AG10803 (cell line): ENCODE measurements at regions not wholly inside any gene's neighbourhood (a gene's known extent, or its start where the extent isn't known, plus 50 kb on each side); places are given as distances from the start of the nearest gene placed in this dataset.

Source experiments
- DNase-seq: peaks from one replicate; pipeline ENCODE4 v3.0.0; 2010; ENCODE audit warnings: low read depth
- H3K4me3 ChIP-seq: 2 replicates; pipeline ENCODE4 v1.5.1; 2011; ENCODE audit warnings: mild to moderate bottlenecking, low read length, control low read depth
- TF ChIP-seq, protein P1 (sequence below): conservative IDR thresholded peaks from 2 replicates; pipeline ENCODE4 v1.5.1; 2011; ENCODE audit warnings: mild to moderate bottlenecking, low read length, control low read depth, inconsistent platforms

DNA sequence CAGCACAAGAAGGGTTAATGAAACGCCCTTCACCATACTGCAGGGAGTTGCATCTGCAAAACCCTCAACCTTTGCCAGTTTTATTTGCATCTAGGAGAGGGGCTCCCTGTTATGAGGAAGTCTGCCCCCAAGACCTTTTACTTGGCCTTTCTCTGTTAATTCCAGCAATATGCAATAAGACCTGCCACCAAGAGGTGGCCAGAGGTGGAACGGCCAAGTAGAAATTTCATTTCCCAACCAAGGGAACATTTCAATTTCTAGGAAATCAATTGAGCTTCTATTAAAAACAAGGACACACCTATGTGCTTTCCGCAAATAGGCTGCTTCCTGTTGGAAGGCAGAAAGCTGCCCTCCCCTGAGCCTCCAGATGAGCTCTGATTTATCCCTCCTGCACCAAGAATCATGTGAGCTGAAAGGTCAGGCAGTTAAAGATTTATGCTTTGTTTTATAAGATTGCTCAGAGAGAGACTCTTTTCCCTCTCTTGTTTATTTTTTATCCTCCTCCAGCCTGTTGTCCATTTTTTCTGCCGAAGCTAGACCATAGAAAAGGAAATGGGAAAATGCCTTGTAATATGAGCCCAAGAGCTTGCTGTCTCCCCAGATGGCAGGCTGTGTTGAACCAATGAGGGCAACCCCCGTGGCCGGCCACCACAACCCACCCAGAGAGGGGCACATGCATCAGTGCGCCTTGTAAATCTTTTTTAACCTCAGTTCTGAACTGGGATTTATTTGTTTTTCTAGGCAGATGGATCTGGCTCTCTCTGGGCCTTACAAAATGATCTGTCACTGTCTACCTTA lies 572.8 kb downstream of the TLE1 start:
- no peak overlapping the region for H3K4me3 ChIP-seq
- no peak for DNase-seq
- TF ChIP-seq, protein P1, sequence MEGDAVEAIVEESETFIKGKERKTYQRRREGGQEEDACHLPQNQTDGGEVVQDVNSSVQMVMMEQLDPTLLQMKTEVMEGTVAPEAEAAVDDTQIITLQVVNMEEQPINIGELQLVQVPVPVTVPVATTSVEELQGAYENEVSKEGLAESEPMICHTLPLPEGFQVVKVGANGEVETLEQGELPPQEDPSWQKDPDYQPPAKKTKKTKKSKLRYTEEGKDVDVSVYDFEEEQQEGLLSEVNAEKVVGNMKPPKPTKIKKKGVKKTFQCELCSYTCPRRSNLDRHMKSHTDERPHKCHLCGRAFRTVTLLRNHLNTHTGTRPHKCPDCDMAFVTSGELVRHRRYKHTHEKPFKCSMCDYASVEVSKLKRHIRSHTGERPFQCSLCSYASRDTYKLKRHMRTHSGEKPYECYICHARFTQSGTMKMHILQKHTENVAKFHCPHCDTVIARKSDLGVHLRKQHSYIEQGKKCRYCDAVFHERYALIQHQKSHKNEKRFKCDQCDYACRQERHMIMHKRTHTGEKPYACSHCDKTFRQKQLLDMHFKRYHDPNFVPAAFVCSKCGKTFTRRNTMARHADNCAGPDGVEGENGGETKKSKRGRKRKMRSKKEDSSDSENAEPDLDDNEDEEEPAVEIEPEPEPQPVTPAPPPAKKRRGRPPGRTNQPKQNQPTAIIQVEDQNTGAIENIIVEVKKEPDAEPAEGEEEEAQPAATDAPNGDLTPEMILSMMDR = no peak

DNA sequence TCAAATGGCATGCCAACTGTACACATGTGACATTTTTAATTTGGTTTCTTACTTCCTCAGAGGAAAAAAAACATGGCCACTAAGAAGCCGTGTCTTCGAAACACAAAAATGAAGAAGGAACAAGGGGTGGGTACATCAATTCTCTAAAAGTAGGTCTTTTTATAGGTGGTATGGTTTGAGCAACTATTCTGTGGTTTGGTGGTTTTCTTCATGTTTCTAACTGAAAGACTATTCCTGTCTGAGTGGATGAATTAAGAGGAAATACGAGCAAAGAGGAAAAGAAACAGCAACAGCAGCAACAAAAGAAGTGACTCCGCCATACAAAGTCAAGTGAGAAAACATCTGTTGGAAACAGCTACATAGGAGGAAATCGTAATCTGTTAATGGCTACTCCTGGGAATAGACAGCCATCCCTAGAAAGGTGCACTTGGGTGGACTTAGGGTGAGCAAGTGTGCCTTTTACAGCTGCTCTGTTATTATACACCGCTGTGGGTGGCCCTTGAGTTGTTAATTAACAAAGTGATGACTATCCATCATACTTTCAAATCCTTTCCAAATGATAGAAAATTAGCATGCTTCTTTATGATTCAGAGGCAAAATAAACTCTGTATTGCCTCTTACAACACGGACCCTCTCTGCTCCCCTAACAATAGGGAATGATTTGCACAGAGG lies 575.8 kb downstream of the TLE1 start:
- H3K4me3 ChIP-seq = no peak overlapping the region

DNA sequence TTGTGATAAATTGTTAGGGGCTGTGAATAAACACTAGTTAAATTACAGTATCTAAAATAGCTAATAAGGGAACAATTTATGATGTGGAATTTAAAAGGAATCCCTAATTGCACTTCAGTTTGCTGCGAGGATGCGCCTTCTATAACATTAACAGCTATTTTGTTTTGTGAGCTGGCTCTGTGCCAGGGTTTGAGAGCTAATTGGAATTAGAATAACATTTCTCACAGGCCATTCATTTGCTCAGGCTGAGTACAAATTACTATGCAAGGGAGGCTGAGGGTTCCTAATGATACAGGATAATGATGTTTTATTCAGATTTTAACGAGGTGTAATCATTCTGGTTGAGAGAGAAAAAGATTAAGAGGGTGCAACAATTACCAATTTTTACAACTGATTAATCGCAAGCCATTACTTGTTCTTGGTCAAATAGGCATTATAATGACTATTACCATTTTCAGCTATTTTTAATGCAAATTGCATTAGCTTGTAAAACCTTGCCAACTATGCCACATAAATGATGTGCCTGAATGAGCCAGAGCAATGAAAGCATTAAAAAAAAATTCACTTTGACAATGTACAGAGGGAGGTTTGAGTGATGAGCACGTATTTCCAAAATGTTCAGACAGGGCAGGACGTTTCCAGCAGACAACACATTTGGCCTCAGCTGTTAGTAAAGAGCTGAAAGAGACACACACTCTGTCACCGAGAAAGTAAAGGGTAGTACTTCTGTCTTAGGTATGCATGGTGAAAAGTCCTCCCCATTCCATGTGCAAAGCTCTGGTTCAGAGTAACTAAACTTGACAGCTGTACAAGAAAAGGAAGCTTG lies 576.5 kb downstream of the TLE1 start:
- TF ChIP-seq, protein P1 = no peak
- no peak overlapping the region for H3K4me3 ChIP-seq
- no peak for DNase-seq

More for the DNA sequence above, 575.8 kb downstream of the TLE1 start:
- TF ChIP-seq, protein P1 = no peak
- DNase-seq = no peak

DNA sequence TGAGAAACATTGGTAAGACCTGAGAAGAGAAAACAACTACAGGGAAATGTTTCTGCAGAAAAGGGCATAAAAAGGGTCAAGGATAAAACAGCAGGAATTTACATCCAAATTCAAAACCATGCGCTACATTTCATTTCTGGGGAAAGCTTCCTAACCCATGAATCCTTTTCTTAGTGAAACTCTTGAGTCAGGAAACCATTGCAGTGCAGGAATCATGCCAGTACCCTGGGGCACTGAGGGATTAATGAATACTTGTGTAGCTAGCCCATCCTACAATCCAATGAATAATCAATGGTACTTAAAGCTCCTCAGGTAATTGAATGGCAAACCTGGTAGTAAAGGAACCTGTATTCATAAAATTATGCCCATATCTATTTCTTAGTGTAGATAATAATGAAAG lies 580.5 kb downstream of the TLE1 start:
- DNase-seq = no peak
- TF ChIP-seq, protein P1 = no peak

DNA sequence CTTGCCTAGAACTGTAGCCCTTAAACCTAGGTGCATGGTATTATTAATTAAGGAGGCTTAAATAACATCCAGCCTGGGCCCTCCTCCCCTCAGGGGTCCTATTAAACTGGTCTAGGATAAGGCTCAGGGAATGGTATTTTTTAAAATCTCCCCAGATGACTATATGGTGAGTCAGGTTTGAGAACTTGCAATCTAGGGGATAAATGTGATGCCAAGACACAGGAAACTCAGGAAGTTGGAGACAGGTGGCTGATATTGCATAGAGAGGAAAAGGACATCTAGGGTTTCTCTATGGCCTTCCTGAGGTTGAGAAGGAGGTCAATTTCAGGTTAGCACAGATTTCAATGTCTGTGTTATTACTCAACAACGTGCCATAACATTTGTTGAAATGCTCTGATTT lies 581.0 kb downstream of the TLE1 start:
- TF ChIP-seq, protein P1 = no peak
- H3K4me3 ChIP-seq = no peak overlapping the region
- no peak for DNase-seq

More for the DNA sequence above, 580.5 kb downstream of the TLE1 start:
- no peak overlapping the region for H3K4me3 ChIP-seq

DNA sequence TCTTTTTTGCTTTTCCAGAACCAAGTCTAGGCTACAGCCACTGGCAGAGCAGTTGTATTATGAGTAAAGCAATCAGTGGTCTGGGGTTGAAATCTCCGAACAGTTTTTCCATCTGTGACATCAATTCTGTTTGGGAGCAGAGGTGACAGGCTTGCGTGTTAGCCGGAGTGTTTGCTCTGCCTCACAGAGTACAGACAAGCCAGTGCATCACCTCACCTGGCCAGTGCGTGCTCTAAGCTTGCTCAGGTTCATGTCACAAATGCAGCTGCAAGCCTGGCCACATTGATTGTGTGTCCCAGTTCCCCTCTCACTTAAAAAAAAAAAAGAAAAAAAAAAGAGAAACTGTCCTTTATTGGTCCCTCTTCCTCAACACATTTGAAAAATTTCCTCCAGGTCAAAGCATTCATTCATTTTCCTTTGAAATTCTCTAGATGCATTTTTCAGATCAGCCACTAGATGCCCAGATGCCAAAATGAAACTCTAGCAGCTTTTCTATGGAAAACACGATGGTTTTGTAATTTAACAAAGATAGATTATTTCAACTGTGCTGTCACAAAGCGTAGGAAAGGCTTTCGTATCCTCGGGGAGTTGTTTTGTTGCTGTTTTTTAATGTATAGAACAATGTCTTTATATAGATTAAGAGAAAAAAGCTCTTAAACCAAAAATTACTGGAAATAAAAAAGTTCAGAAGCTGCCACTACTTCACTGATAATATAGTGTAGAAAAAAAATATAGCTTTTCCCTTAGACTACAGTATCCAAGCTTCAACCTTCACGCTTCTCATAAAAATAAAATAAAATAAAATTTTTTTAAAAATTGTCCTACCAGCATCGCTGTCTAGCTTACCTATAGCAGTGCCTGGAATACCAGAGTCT lies 585.5 kb downstream of the TLE1 start:
- TF ChIP-seq, protein P1 = peak; percentile 49
- no peak overlapping the region for H3K4me3 ChIP-seq
- DNase-seq = no peak
